Right cardiac atrium (tissue), 5 donors: ENCODE measurements at regions not wholly inside any gene's neighbourhood (a gene's known extent, or its start where the extent isn't known, plus 50 kb on each side); places are given as distances from the start of the nearest gene placed in this dataset.
"Not testable (repeated sequence)": the region's sequence is repeated elsewhere in the genome, so short reads cannot be mapped to it uniquely, and the experiment has no call there.

Source experiments
- ATAC-seq, 2 donors: fragments of 200-7000 bp; cut with Tn5 transposase; one replicate each; pipeline versions ENCODE4 v1.8.0 to v1.9.1; 2020; ENCODE audit warnings: moderate library complexity in 2 of 2, mild to moderate bottlenecking in 1 of 2
- DNase-seq, 3 donors: peaks; one replicate each; pipeline ENCODE4 v3.0.0-alpha.2; 2020
- H3K27ac ChIP-seq: one replicate; pipeline ENCODE4 v1.5.1; 2013; ENCODE audit warnings: mild to moderate bottlenecking, low read length, control low read depth, moderate library complexity
- H3K27me3 ChIP-seq: one replicate; pipeline ENCODE4 v1.6.1; 2013; ENCODE audit not compliant: control insufficient read depth, insufficient read depth
- H3K4me1 ChIP-seq: one replicate; pipeline ENCODE4 v1.6.1; 2013; ENCODE audit warnings: low read length; ENCODE audit not compliant: control insufficient read depth, insufficient read depth
- H3K4me3 ChIP-seq: one replicate; pipeline ENCODE4 v1.5.1; 2013; ENCODE audit warnings: low read length, control low read depth
- H3K9me3 ChIP-seq: one replicate; pipeline ENCODE4 v1.6.1; 2013; ENCODE audit warnings: low read length; ENCODE audit not compliant: control insufficient read depth
- WGBS: extraction: QIAGEN DNeasy Blood & Tissue Kit; methylation state at CpG from one replicate; pipeline ENCODE4 v1.1.7; 2013; 5-methylcytosine and 5-hydroxymethylcytosine counted together
- intact Hi-C, 4 donors: fragments of 100-400 bp; cut with DNase I; formaldehyde crosslinking; loops; one replicate each; pipeline versions ENCODE4 v1.11.0 to v1.14.0; 2022 to 2023
- donor health status: healthy with polysubstance abuse.
- donor health status: DM: no; HTN: yes; CAD: no.
- donor health status: DM: no; HTN: no; CAD: no.
- donor health status: DM: no; HTN: yes; CAD: no; lungs with severe emphysema.
- donor health status: DM: yes; HTN: yes; CAD: no.

DNA sequence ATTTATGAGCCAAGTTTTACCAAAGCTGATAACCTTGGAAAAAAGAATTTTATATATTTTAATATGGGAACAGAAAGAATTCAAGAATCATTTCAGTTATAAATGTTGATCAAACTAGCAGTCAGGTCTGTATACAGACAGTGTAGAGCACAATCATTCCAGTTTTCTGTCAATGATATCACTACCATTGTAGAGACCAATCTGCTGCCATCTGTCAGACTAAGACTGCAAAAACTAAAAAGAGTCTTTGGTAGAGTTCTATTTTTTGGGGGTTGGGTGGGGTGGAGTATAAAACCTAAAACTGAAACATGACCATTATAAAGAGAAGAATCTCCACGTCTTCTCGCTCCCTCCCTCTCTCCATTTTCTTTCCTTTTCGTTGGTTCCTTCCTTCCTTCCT is 204.7 kb upstream of the UBE2E3 start:
- H3K27me3 ChIP-seq: no peaks in the 10 kb centered on the region
- no peaks in the 10 kb centered on the region for H3K4me1 ChIP-seq
- DNase-seq (no peak), ATAC-seq (no peak)
- no peak overlapping the region for H3K4me3 ChIP-seq
- intact Hi-C loops: no loop called here
- H3K9me3 ChIP-seq: no peaks in the 10 kb centered on the region
- H3K27ac ChIP-seq: no peak overlapping the region
- WGBS: 68% methylated on average over 3 of the region's 3 CpGs

- H3K27ac ChIP-seq, intact Hi-C loops, H3K9me3 ChIP-seq, H3K27me3 ChIP-seq, ATAC-seq, H3K4me3 ChIP-seq, H3K4me1 ChIP-seq: not testable (repeated sequence)
- WGBS: 81% methylated on average over 6 of the region's 6 CpGs
- peak in 1 of 3 donors; percentile 18 for DNase-seq
These were observed 215.1 kb upstream of the UBE2E3 start for GRCh38 chr2:180765316-180765715.

DNA sequence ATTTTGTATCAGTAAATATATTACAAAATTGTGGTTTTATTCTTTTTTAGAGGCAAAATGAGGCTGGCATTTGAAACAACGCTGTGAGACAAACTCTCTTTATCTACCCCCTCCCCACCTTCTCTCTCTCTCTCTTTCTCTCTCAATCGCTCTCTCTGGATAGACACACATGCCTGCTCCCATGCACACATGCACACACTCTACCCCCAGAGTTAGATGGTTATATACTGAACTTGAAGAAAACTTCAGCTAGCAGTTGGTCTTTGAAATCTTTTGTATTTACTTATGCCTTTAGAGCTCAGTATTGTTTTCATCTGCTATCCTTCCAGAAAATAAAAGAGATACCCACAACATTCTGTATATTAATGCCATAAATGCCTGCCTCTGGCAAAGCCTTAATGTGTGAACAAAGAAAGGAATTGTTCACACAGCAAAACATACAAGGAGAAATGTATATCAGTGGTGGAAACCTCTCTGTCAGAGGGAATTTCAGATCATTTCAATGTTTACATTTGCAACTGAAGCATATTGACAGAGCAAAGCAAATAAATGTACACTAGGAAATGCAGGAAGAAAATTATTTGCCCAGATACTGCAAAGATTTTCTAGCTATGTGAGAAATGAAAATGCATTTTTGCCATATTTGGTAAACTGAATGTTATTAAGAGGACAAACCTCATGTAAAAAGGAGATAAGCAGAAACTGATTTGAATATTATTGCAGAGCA is 217.0 kb upstream of the UBE2E3 start:
- H3K4me3 ChIP-seq: no peak overlapping the region
- no peaks in the 10 kb centered on the region for H3K9me3 ChIP-seq
- ATAC-seq (no peak), DNase-seq (no peak)
- 58% methylated on average over 2 of the region's 2 CpGs for WGBS
- intact Hi-C loops: no loop called here
- H3K4me1 ChIP-seq: no peaks in the 10 kb centered on the region
- H3K27me3 ChIP-seq: no peaks in the 10 kb centered on the region
- no peak overlapping the region for H3K27ac ChIP-seq

DNA sequence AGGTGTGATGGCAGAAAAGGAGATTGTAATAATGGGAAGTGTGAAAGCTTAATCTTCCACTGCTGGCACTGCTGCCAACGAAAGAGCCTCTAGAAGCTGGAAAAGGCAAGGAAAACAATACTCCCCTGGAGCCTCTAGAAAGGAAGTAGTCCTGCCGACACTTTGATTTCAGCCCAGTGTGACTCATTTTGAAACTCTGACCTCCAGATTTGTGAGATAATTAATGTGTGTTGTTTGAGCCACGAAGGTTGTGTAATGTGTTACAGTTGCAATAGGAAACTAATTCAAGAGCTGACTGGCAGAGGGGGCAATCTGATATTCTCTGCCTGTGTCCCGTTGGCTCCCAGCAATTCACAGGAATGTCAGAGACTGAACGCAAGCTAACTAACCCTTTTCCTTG is 219.2 kb upstream of the UBE2E3 start:
- DNase-seq (no peak), ATAC-seq (no peak)
- Histone ChIP-seq H3K4me1 (no peaks in the 10 kb centered on the region), H3K27me3 (no peaks in the 10 kb centered on the region), H3K9me3 (no peaks in the 10 kb centered on the region), H3K4me3 (no peak overlapping the region), H3K27ac (no peak overlapping the region)
- intact Hi-C loops: no loop called here
- WGBS: 46% methylated on average over 5 of the region's 5 CpGs

- no peak overlapping the region for H3K27ac ChIP-seq
- intact Hi-C loops: no loop called here
- DNase-seq (no peak), ATAC-seq (no peak)
- H3K4me1 ChIP-seq: no peaks in the 10 kb centered on the region
- H3K9me3 ChIP-seq: no peaks in the 10 kb centered on the region
- H3K27me3 ChIP-seq: no peaks in the 10 kb centered on the region
- H3K4me3 ChIP-seq: no peak overlapping the region
- 84% methylated on average over 1 of the region's 1 CpG for WGBS
These were observed 220.8 kb upstream of the UBE2E3 start for GRCh38 chr2:180759631-180760030.

- no peak for ATAC-seq
- H3K4me1 ChIP-seq: no peaks in the 10 kb centered on the region
- WGBS: 89% methylated on average over 5 of the region's 5 CpGs
- no peak overlapping the region for H3K27ac ChIP-seq
- intact Hi-C loops: no loop called here
- no peak overlapping the region for H3K4me3 ChIP-seq
- H3K9me3 ChIP-seq: no peaks in the 10 kb centered on the region
- H3K27me3 ChIP-seq: no peaks in the 10 kb centered on the region
- DNase-seq: no peak
These were observed 226.3 kb upstream of the UBE2E3 start for GRCh38 chr2:180753809-180754761.

DNA sequence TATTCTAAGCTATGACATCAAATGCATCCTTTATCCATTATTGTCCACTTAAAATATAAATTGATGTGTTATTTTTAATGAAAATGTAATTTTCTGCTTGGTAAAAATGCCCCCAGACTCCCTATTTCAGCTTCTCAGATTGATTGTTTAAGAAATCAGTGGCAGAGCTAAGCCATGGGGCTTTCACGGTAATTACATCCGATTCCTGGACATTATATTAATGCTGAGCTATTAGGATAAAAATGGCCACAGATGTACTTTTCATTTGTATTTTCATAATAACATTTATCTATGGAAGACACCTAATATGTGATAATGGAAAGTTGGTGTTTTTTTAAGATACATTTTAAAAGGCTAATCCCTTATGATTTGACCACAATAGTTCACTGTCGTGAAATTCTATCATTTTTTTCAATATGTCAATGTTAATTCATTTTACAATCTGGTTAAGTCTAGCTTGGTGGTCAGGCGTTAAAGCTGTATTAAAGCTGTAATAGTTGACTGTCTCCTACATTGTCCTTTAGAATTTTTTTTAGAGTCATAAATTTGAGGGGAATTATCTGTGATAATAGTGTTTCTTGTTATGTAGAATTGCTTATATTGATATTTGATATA is 229.0 kb upstream of the UBE2E3 start:
- Histone ChIP-seq H3K4me3 (no peak overlapping the region), H3K9me3 (no peaks in the 10 kb centered on the region), H3K27me3 (no peaks in the 10 kb centered on the region), H3K27ac (no peak overlapping the region), H3K4me1 (no peaks in the 10 kb centered on the region)
- intact Hi-C loops: no loop called here
- no peak for ATAC-seq
- no peak for DNase-seq
- 86% methylated on average over 4 of the region's 4 CpGs for WGBS

DNA sequence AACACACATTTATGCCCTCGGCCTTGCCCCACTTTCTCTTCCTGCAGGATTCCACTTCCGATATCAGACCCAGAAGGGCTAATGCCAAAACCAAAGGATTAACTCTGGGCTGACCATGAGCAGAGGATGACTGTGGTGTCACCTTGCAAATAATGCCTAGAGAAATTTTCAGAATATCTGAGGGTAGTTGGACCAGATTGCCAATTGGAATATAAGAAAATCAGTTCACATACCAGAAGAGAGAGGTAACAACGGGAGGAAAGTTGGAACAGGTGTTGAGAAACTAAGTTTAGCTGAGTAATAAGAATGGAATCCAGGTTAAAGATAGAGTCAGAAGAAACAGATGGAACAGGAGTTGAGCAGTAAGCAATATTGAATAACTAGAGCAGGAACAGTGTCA is 232.7 kb upstream of the UBE2E3 start:
- DNase-seq (no peak), ATAC-seq (no peak)
- no peak overlapping the region for H3K4me3 ChIP-seq
- no peaks in the 10 kb centered on the region for H3K9me3 ChIP-seq
- no peaks in the 10 kb centered on the region for H3K4me1 ChIP-seq
- intact Hi-C loops: no loop called here
- WGBS: 70% methylated on average over 3 of the region's 3 CpGs
- H3K27ac ChIP-seq: no peak overlapping the region
- no peaks in the 10 kb centered on the region for H3K27me3 ChIP-seq

DNA sequence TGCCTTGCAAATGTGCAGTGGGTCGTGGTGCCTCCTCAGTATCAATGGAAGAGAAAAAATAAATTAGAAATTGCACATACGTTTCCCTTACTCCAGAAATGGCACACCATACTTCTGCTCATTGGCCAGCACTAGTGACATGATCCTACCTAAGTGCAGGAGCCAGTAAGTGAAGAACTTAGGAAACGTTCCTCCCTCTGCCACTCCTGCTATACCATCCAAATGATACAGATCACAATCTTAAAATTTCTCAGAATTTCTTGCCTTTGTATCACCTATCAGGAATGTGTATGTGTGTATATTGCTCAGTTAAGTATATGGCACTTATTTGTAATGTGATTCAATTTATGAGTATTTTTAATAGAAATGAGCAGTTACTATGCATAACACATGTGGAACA is 237.0 kb upstream of the UBE2E3 start:
- DNase-seq: no peak
- no peaks in the 10 kb centered on the region for H3K27me3 ChIP-seq
- no peak overlapping the region for H3K4me3 ChIP-seq
- intact Hi-C loops: no loop called here
- H3K27ac ChIP-seq: no peak overlapping the region
- no peaks in the 10 kb centered on the region for H3K9me3 ChIP-seq
- no peaks in the 10 kb centered on the region for H3K4me1 ChIP-seq
- WGBS: 65% methylated on average over 3 of the region's 3 CpGs
- no peak for ATAC-seq

GRCh38 chr2:180742801-180743200 is 237.6 kb upstream of the UBE2E3 start:
- no peak for ATAC-seq
- H3K27ac ChIP-seq: no peak overlapping the region

GRCh38 chr2:180739070-180739469 is 241.3 kb upstream of the UBE2E3 start:
- no peak overlapping the region for H3K4me3 ChIP-seq
- DNase-seq (no peak), ATAC-seq (no peak)
- 52% methylated on average over 1 of the region's 1 CpG for WGBS
- intact Hi-C loops: no loop called here
- no peaks in the 10 kb centered on the region for H3K9me3 ChIP-seq
- H3K4me1 ChIP-seq: no peaks in the 10 kb centered on the region
- H3K27ac ChIP-seq: no peak overlapping the region
- H3K27me3 ChIP-seq: no peaks in the 10 kb centered on the region

More at GRCh38 chr2:180742801-180743200, 237.6 kb upstream of the UBE2E3 start:
- no peaks in the 10 kb centered on the region for H3K27me3 ChIP-seq
- H3K4me1 ChIP-seq: no peaks in the 10 kb centered on the region
- DNase-seq: no peak
- no peak overlapping the region for H3K4me3 ChIP-seq
- intact Hi-C loops: no loop called here
- WGBS: 58% methylated on average over 4 of the region's 4 CpGs
- H3K9me3 ChIP-seq: no peaks in the 10 kb centered on the region
